IPS-15b (cell line): ENCODE measurements at regions not wholly inside any gene's neighbourhood (a gene's known extent, or its start where the extent isn't known, plus 50 kb on each side); places are given as distances from the start of the nearest gene placed in this dataset.

ENCODE experiments used
- H3K27me3 ChIP-seq: one replicate; pipeline ENCODE4 v1.6.1; 2013; ENCODE audit warnings: low read length; ENCODE audit not compliant: control insufficient read depth, insufficient read depth
- H3K36me3 ChIP-seq: one replicate; pipeline ENCODE4 v1.6.1; 2013; ENCODE audit warnings: low read length; ENCODE audit not compliant: control insufficient read depth, insufficient read depth
- H3K4me1 ChIP-seq: one replicate; pipeline ENCODE4 v1.6.1; 2013; ENCODE audit warnings: mild to moderate bottlenecking, low read length; ENCODE audit not compliant: control insufficient read depth, insufficient read depth
- H3K4me3 ChIP-seq: one replicate; pipeline ENCODE4 v1.5.1; 2013; ENCODE audit warnings: low read depth, low read length
- H3K9ac ChIP-seq: one replicate; pipeline ENCODE4 v1.6.1; 2013; ENCODE audit warnings: low read depth, mild to moderate bottlenecking, low read length
- H3K9me3 ChIP-seq: one replicate; pipeline ENCODE4 v1.6.1; 2013; ENCODE audit warnings: mild to moderate bottlenecking, low read length; ENCODE audit not compliant: control insufficient read depth, insufficient read depth

GRCh38 chr13:80058626-80059025, 282.3 kb downstream of the SPRY2 start:
- Histone ChIP-seq H3K9me3 (no peaks in the 10 kb centered on the region), H3K4me3 (no peak overlapping the region)

GRCh38 chr13:80055847-80056246, 285.1 kb downstream of the SPRY2 start:
- no peaks in the 10 kb centered on the region for H3K9me3 ChIP-seq
- no peaks in the 10 kb centered on the region for H3K36me3 ChIP-seq
- no peaks in the 10 kb centered on the region for H3K27me3 ChIP-seq
- H3K9ac ChIP-seq = no peak overlapping the region
- H3K4me1 ChIP-seq = peaks cover 6% of the 10 kb centered on the region
- no peak overlapping the region for H3K4me3 ChIP-seq

More at GRCh38 chr13:80058626-80059025, 282.3 kb downstream of the SPRY2 start:
- H3K4me1 ChIP-seq = peaks cover 6% of the 10 kb centered on the region
- H3K9ac ChIP-seq = no peak overlapping the region
- H3K27me3 ChIP-seq = no peaks in the 10 kb centered on the region
- no peaks in the 10 kb centered on the region for H3K36me3 ChIP-seq

GRCh38 chr13:80054806-80055205, 286.1 kb downstream of the SPRY2 start:
- no peaks in the 10 kb centered on the region for H3K27me3 ChIP-seq
- H3K9ac ChIP-seq = no peak overlapping the region
- no peak overlapping the region for H3K4me3 ChIP-seq

DNA sequence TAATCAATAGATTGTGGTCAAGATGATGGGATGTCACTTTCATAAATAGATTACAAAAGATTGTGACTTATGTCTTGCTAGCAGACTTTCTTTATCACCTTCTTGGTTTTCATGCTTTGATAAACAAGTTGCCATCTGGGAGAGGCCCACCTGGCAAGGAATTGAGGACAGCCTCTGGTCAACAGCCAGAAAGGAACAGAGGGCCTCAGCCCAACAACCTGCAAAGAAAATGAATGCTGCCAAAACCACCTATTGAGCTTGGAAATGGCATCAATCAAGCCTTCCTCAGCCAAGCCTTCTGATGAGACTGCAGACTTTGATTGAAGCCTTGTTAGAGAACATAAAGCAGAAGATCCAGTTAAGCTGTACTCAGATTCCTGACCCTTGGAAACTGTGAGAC, 288.6 kb downstream of the SPRY2 start:
- Histone ChIP-seq H3K9ac (no peak overlapping the region), H3K9me3 (no peaks in the 10 kb centered on the region), H3K4me3 (no peak overlapping the region), H3K36me3 (no peaks in the 10 kb centered on the region), H3K4me1 (peaks cover 8% of the 10 kb centered on the region), H3K27me3 (no peaks in the 10 kb centered on the region)

More at GRCh38 chr13:80054806-80055205, 286.1 kb downstream of the SPRY2 start:
- no peaks in the 10 kb centered on the region for H3K36me3 ChIP-seq
- no peaks in the 10 kb centered on the region for H3K9me3 ChIP-seq
- H3K4me1 ChIP-seq = peaks cover 6% of the 10 kb centered on the region

DNA sequence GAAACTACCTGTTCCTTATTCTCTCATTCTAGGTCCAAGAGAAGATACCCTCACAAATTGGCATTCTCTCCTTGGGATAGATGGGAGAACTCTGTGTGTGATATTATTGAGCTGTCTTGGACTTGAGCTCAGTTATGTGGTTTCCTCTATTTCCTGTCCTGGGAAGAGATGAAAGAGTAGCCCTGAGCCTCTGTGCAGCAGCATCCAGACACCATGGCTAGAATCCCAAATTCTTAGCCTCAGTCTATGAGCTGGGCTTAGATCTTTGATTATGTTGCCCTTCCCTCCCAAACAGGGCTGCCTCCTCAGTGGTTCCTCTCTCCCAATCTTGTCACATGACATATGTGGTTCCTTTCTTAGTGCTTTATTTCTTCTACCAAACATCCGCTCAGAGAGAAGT, 290.7 kb downstream of the SPRY2 start:
- Histone ChIP-seq H3K36me3 (no peaks in the 10 kb centered on the region), H3K4me1 (peaks cover 2% of the 10 kb centered on the region), H3K4me3 (no peak overlapping the region), H3K9me3 (no peaks in the 10 kb centered on the region), H3K27me3 (no peaks in the 10 kb centered on the region), H3K9ac (no peak overlapping the region)

DNA sequence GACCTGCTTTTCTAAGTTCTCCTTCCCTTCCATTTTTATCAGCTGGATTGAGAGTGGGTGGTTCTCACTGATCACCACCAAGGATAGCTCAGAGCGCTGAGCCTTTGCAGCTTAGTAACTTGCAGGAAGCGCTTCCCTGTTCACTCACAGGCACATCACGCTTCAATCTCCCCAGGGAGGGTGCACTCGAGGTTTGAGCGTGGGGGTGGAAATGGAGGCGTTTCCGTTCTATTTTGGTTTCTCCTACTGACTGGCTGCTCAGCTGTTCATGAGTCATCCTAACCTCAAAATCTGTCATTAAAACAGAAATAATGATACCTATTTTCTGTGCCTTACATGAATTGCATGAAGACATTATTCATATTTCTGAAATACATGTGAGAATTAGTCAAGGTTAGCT, 292.1 kb downstream of the SPRY2 start:
- no peaks in the 10 kb centered on the region for H3K27me3 ChIP-seq
- no peaks in the 10 kb centered on the region for H3K36me3 ChIP-seq
- H3K9ac ChIP-seq = no peak overlapping the region
- H3K4me3 ChIP-seq = no peak overlapping the region
- H3K4me1 ChIP-seq = peaks cover 2% of the 10 kb centered on the region
- no peaks in the 10 kb centered on the region for H3K9me3 ChIP-seq

GRCh38 chr13:80048030-80048429, 292.9 kb downstream of the SPRY2 start:
- Histone ChIP-seq H3K36me3 (no peaks in the 10 kb centered on the region), H3K9me3 (no peaks in the 10 kb centered on the region), H3K9ac (no peak overlapping the region)

GRCh38 chr13:80047406-80047805, 293.5 kb downstream of the SPRY2 start:
- H3K27me3 ChIP-seq = no peaks in the 10 kb centered on the region
- no peaks in the 10 kb centered on the region for H3K36me3 ChIP-seq
- peaks cover 2% of the 10 kb centered on the region for H3K4me1 ChIP-seq
- H3K9me3 ChIP-seq = no peaks in the 10 kb centered on the region
- H3K4me3 ChIP-seq = no peak overlapping the region
- H3K9ac ChIP-seq = no peak overlapping the region

More at GRCh38 chr13:80048030-80048429, 292.9 kb downstream of the SPRY2 start:
- H3K4me3 ChIP-seq = no peak overlapping the region
- H3K4me1 ChIP-seq = peaks cover 2% of the 10 kb centered on the region
- no peaks in the 10 kb centered on the region for H3K27me3 ChIP-seq

DNA sequence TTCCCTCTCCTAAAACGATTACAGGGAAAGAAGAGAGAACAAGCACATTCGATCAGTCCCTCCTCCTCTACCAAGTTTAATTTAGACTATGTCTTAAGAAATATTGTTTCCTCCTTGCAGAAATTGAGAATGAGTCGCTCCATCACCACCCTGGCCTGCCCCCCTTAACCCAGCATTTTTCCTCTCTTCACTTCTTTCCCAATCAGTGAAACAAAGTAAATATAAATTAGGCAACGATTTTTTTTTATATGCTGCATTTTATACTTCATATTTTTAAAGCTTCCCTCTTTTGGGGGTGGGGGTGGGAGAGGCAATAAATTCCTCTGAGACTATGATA, 300.0 kb downstream of the SPRY2 start:
- no peaks in the 10 kb centered on the region for H3K27me3 ChIP-seq
- no peaks in the 10 kb centered on the region for H3K36me3 ChIP-seq
- H3K4me1 ChIP-seq = no peaks in the 10 kb centered on the region
- no peak overlapping the region for H3K9ac ChIP-seq
- H3K4me3 ChIP-seq = no peak overlapping the region
- no peaks in the 10 kb centered on the region for H3K9me3 ChIP-seq

GRCh38 chr13:80040196-80040980, 300.5 kb downstream of the SPRY2 start:
- no peaks in the 10 kb centered on the region for H3K4me1 ChIP-seq
- H3K9ac ChIP-seq = no peak overlapping the region
- H3K27me3 ChIP-seq = no peaks in the 10 kb centered on the region
- H3K9me3 ChIP-seq = no peaks in the 10 kb centered on the region
- H3K4me3 ChIP-seq = no peak overlapping the region
- no peaks in the 10 kb centered on the region for H3K36me3 ChIP-seq

GRCh38 chr13:80039000-80039399, 301.9 kb downstream of the SPRY2 start:
- no peaks in the 10 kb centered on the region for H3K9me3 ChIP-seq
- no peak overlapping the region for H3K9ac ChIP-seq
- no peak overlapping the region for H3K4me3 ChIP-seq
- no peaks in the 10 kb centered on the region for H3K4me1 ChIP-seq
- H3K27me3 ChIP-seq = no peaks in the 10 kb centered on the region
- no peaks in the 10 kb centered on the region for H3K36me3 ChIP-seq

GRCh38 chr13:80038371-80038770, 302.6 kb downstream of the SPRY2 start:
- Histone ChIP-seq H3K9ac (no peak overlapping the region), H3K36me3 (no peaks in the 10 kb centered on the region), H3K9me3 (no peaks in the 10 kb centered on the region), H3K4me1 (no peaks in the 10 kb centered on the region), H3K4me3 (no peak overlapping the region), H3K27me3 (no peaks in the 10 kb centered on the region)
